SU-DHL-6 (cell line): ENCODE measurements at regions not wholly inside any gene's neighbourhood (a gene's known extent, or its start where the extent isn't known, plus 50 kb on each side); places are given as distances from the start of the nearest gene placed in this dataset.
"Not testable (repeated sequence)": the region's sequence is repeated elsewhere in the genome, so short reads cannot be mapped to it uniquely, and the experiment has no call there.

ENCODE experiments used
- H2AFZ ChIP-seq: fragments of 200-600 bp; sonication (generic); 2 replicates; pipeline ENCODE4 v1.6.1; 2014; ENCODE audit warnings: low read depth, mild to moderate bottlenecking, moderate library complexity, mixed read lengths, antibody characterized with exemption, low read length; ENCODE audit not compliant: severe bottlenecking
- H3F3A ChIP-seq: fragments of 200-600 bp; shearing (Covaris generic); 2 replicates; pipeline ENCODE4 v1.6.0; 2016; ENCODE audit warnings: antibody characterized with exemption, mild to moderate bottlenecking; ENCODE audit not compliant: insufficient read depth
- H3K27ac ChIP-seq: fragments of 200-600 bp; sonication (generic); 2 replicates; pipeline ENCODE4 v1.5.1; 2016; ENCODE audit warnings: low read depth, mild to moderate bottlenecking, low read length, moderate library complexity, mixed read lengths
- H3K27me3 ChIP-seq: fragments of 200-600 bp; sonication (generic), shearing (Covaris generic); 2 replicates; pipeline ENCODE4 v1.6.0; 2014; ENCODE audit warnings: mild to moderate bottlenecking, low read length
- H3K36me3 ChIP-seq: fragments of 200-600 bp; sonication (generic); 2 replicates; pipeline ENCODE4 v1.6.1; 2014; ENCODE audit warnings: mild to moderate bottlenecking, low read length, mixed read lengths
- H3K4me2 ChIP-seq: fragments of 300-600, 200-600 bp; shearing (Covaris generic), sonication (generic); 2 replicates; pipeline ENCODE4 v1.6.0; 2014; ENCODE audit warnings: low read length, low read depth, mild to moderate bottlenecking; ENCODE audit not compliant: poor library complexity, severe bottlenecking
- H3K4me3 ChIP-seq: fragments of 200-600 bp; sonication (generic); 2 replicates; pipeline ENCODE4 v1.5.1; 2014; ENCODE audit warnings: antibody characterized with exemption, low read length, mild to moderate bottlenecking, mixed read lengths; ENCODE audit not compliant: insufficient read depth, poor library complexity, severe bottlenecking
- H3K79me2 ChIP-seq: fragments of 200-600 bp; sonication (generic); 2 replicates; pipeline ENCODE4 v1.6.1; 2014; ENCODE audit warnings: mild to moderate bottlenecking, low read length, moderate library complexity; ENCODE audit not compliant: insufficient read depth
- H3K9ac ChIP-seq: fragments of 200-600 bp; sonication (generic); 2 replicates; pipeline ENCODE4 v1.7.0; 2014; ENCODE audit warnings: mild to moderate bottlenecking, low read length
- H3K9me2 ChIP-seq: fragments of 200-600 bp; sonication (generic); replicated peaks from 2 replicates; pipeline ENCODE4 v1.6.1; 2014; ENCODE audit warnings: low read length; ENCODE audit not compliant: insufficient read depth
- H3K9me3 ChIP-seq: fragments of 200-600 bp; sonication (generic); 2 replicates; pipeline ENCODE4 v1.6.1; 2014; ENCODE audit warnings: low read length, mixed read lengths; ENCODE audit not compliant: insufficient read depth
- H4K20me1 ChIP-seq: fragments of 200-600 bp; sonication (generic); 2 replicates; pipeline ENCODE4 v1.6.1; 2014; ENCODE audit warnings: low read depth, mild to moderate bottlenecking, antibody characterized with exemption, low read length, moderate library complexity, mixed read lengths
- CTCF ChIP-seq: fragments of 200-600 bp; sonication (generic); IDR thresholded peaks from one replicate; pipeline ENCODE4 v1.5.1; 2017; ENCODE audit warnings: antibody characterized with exemption, mild to moderate bottlenecking, low read length, moderate library complexity; ENCODE audit not compliant: insufficient read depth, poor library complexity, severe bottlenecking
- EZH2phosphoT487 ChIP-seq: fragments of 200-600 bp; sonication (generic), shearing (Covaris generic); conservative IDR thresholded peaks from 2 replicates; pipeline ENCODE4 v1.6.1; 2018; ENCODE audit warnings: mild to moderate bottlenecking, antibody characterized with exemption, low read length, moderate library complexity, mixed read lengths

- H4K20me1 ChIP-seq, result no peaks in the 10 kb centered on the region
- no peak overlapping the region for H3K9ac ChIP-seq
- no peak overlapping the region for H3K4me2 ChIP-seq
- no peak overlapping the region for H2AFZ ChIP-seq
- H3K9me3 ChIP-seq, result no peaks in the 10 kb centered on the region
- no peaks in the 10 kb centered on the region for H3K36me3 ChIP-seq
- H3F3A ChIP-seq, result no peaks in the 10 kb centered on the region
- H3K4me3 ChIP-seq, result no peak overlapping the region
- no peak overlapping the region for H3K27ac ChIP-seq
- H3K27me3 ChIP-seq, result no peaks in the 10 kb centered on the region
- no peaks in the 10 kb centered on the region for H3K79me2 ChIP-seq
- no peak for TF ChIP-seq EZH2phosphoT487
- TF ChIP-seq CTCF, result no peak
- no peaks in the 10 kb centered on the region for H3K9me2 ChIP-seq
These were observed 1345.8 kb downstream of the CDH11 start for GRCh38 chr16:63776034-63776433.

- H3F3A ChIP-seq, result no peaks in the 10 kb centered on the region
- H3K79me2 ChIP-seq, result no peaks in the 10 kb centered on the region
- H3K9me2 ChIP-seq, result no peaks in the 10 kb centered on the region
- H4K20me1 ChIP-seq, result no peaks in the 10 kb centered on the region
- H3K9me3 ChIP-seq, result no peaks in the 10 kb centered on the region
- no peaks in the 10 kb centered on the region for H3K36me3 ChIP-seq
- no peaks in the 10 kb centered on the region for H3K27me3 ChIP-seq
- H3K9ac ChIP-seq, result no peak overlapping the region
- no peak overlapping the region for H3K4me3 ChIP-seq
- no peak overlapping the region for H3K27ac ChIP-seq
- H3K4me2 ChIP-seq, result no peak overlapping the region
- TF ChIP-seq CTCF (no peak), EZH2phosphoT487 (no peak)
- H2AFZ ChIP-seq, result no peak overlapping the region
These were observed 1347.6 kb downstream of the CDH11 start for GRCh38 chr16:63774302-63774701.

GRCh38 chr16:63769211-63769610 is 1352.7 kb downstream of the CDH11 start:
- Histone ChIP-seq H3K9me3 (no peaks in the 10 kb centered on the region), H3K9ac (no peak overlapping the region)

DNA sequence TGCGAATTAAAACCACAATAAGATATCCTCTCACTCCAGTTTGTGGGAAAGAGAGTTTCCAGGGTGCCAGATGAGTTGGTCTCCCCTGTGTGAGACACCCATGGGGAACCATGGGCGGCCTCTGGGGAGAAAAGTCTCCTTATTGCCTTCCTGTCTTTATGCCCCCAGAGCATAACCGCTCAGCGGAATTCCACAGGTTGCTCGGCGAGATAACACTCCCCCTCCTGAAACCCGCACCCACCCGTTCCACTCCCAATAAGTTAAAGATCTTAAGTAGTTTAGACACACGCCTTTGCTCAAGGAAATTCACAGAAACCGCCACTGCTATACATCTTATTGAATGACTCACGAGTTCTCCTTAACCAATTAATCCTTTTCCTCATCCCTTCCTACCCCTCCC is 1361.6 kb downstream of the CDH11 start:
- H4K20me1 ChIP-seq, H3K9me2 ChIP-seq, H3K9me3 ChIP-seq, H3K4me2 ChIP-seq, H3F3A ChIP-seq, H2AFZ ChIP-seq, H3K27me3 ChIP-seq, H3K36me3 ChIP-seq, H3K79me2 ChIP-seq, H3K9ac ChIP-seq, H3K4me3 ChIP-seq, H3K27ac ChIP-seq: not testable (repeated sequence)

More at GRCh38 chr16:63769211-63769610, 1352.7 kb downstream of the CDH11 start:
- Histone ChIP-seq H3K27ac (no peak overlapping the region), H4K20me1 (no peaks in the 10 kb centered on the region), H3F3A (no peaks in the 10 kb centered on the region), H3K27me3 (no peaks in the 10 kb centered on the region), H3K79me2 (no peaks in the 10 kb centered on the region), H3K4me2 (no peak overlapping the region), H3K36me3 (no peaks in the 10 kb centered on the region), H3K4me3 (no peak overlapping the region), H3K9me2 (no peaks in the 10 kb centered on the region), H2AFZ (no peak overlapping the region)
- no peak for TF ChIP-seq EZH2phosphoT487
- TF ChIP-seq CTCF, result no peak
